Suppressor macrophage treated with lipopolysaccharide for 4 hours (primary cell): ENCODE measurements at regions not wholly inside any gene's neighbourhood (a gene's known extent, or its start where the extent isn't known, plus 50 kb on each side); places are given as distances from the start of the nearest gene placed in this dataset.
"Not testable (repeated sequence)": the region's sequence is repeated elsewhere in the genome, so short reads cannot be mapped to it uniquely, and the experiment has no call there.

Experiments
- DNase-seq: peaks from one replicate; pipeline ENCODE4 v3.0.0-alpha.2; 2020

DNA sequence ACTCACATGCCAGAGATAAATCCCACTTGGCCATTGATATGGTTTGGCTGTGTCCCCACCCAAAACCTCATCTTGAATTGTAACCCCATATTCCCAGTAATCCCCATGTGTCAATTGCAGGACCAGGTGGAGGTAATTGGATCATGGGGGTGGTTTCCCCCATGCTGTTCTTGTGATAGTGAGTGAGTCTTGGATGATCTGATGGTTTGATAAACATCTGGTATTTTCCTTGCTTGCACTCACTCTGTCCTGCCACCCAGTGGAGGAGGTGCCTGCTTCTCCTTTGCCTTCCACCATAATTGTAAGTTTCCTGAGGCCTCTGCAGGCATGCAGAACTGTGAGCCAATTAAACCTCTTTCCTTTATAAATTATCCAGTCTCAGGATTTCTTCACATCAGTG, 50.4 kb upstream of the B3GAT2 start:
- not testable (repeated sequence) for DNase-seq

DNA sequence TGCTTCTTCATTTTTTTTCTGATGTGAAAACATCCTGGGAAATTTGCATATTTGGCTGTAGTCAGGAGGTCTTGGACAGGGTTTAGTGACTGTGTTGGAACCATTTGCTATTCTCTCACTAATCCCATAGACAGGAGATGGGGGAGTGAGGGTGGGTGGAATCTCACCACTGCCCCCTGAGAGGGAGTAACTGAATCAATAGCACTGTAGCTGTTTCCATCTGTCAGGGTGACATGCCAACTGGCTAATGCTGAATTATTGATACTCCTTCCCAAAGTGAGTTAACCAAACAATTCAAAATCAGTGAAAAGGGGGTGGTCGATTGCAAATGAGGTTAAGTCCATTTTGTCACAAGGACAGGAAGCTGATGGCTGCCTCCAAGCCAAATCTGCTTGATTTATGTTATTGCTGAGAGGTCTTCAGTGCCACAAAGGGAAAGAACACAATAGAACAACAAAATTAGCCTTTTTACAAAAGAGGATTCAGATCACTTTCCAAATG, 55.1 kb upstream of the B3GAT2 start:
- DNase-seq = no peak

DNA sequence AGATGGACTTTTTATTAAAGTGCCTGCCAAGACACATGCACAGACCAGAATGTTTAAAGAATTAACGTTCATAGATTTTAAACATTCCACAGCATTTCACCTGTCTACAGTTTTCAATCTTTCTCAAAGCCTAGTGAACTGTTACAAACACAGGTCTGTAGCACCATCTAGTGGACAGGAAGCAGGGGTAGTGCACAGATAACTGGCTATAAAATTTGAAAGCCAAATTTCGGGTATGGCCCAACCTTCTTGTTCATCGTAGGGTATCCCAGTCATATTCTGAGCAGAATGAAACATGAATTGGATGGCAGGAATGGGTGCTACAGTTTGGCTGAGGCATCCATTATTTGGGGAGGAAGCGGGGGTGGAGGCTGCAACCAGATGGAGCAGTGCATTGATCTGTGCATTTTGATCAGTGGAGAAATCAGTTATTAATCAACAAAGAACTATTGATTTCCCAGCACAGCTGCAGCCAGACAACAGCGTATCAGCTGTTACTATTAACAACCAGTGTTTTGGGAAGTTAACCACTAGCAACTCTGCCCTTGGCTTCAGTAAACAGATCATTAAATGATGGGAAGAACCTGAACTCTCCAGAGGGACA, 56.1 kb upstream of the B3GAT2 start:
- DNase-seq = peak; percentile 69

DNA sequence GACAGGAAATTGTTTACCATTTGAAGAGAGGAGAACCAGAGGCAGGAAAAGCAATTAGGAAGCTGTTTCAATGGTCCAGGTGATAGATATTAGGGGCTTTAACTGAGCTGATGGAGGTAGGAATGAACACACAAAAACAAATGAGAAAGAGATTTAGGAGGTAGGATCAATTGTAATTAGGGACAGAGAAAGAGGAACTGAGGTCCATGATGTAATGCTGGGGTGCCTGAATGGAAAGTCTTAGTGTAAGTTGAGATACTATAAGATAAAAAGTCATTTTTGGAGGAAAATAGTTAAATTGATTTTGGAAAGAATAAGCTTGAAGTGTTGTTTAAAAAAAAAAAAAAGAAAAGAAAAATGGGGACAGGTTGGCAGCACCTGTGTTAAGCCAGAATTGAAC, 58.5 kb upstream of the B3GAT2 start:
- DNase-seq = peak; percentile 24

DNA sequence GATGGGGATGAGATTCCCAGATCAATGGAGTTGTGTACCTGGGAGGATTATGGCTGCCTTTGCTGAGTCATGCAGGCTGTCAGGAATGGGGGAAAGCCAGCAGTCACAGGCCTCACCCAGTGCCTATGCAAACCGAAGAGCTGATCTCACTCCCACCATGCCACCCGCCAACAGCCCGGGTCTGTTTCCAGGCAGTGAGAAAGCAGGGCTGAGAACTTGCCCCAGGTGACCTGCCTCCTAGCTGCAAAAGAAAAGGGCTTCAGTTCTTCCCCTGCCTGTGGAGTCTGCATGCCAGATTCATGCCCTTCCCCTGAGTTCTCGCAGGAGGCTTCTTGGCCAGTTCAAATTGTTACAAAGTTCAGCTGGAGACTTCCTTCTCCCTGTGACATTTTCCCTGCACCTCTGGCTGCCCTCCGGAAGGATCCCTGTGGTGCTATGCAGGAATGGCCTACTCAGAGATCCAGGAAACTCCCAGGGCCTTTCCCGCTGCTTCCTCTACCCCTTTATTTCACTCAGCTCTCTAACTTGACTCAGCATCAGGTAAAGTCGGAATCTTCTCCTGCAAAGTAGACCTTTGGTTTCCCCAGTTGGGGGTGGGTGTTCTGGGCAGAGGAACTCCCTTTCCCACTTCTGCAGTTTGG, 71.5 kb upstream of the B3GAT2 start:
- no peak for DNase-seq

DNA sequence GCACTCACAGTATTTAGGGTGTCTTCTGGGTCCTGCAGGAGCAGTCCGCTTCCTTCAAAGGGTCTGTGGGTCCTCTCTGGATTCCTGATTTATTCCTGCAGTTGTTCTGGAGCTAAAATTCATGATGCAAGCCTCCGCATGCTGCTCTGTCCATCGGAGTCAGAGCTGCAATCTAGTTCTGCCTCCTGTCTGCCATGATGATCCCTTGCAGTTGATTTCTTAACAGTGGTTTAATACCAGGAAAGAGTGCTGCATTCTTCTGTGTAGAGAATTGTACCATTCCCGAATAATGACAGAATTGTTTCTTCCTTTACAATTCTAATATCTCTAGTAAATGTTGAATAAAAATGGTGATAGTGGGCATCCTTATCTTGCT, 72.0 kb upstream of the B3GAT2 start:
- DNase-seq = no peak

DNA sequence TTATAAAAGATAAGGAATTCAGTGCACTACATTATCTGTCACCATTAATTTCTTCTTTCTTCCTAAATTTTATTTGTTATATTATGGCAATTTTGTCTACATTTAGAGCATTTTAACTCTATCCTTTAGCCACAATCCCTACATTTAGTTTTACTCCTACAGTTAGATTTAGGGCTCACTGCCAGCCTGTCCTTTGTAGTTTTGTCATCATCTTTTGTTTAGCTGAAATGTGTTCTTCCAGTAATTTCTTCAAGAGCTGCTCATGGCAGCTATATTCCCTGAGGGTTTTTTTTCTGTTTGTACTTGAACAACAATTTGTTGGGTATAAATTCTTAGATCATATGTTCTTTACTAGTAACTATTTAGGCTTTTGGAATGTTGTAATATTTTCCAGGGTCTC, 72.7 kb upstream of the B3GAT2 start:
- DNase-seq = no peak

DNA sequence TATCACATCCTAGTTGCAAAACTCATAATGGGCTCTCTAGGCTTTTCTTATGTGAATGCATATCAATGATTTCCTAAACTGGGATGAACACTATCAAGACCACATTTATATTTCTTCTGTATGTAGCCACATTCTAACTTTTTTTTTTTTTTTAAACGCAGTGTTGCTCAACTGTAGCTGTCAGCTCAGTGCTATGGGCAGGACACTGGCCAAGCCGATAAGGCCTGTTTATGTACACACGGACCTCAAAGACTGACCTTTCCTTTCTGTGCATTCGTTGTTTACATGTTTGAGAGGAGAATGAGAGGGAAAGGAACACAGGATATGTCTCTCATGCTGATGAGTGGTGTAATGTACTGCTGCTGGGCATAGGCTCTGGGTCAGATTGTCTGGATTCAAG, 75.1 kb upstream of the B3GAT2 start:
- DNase-seq = no peak

DNA sequence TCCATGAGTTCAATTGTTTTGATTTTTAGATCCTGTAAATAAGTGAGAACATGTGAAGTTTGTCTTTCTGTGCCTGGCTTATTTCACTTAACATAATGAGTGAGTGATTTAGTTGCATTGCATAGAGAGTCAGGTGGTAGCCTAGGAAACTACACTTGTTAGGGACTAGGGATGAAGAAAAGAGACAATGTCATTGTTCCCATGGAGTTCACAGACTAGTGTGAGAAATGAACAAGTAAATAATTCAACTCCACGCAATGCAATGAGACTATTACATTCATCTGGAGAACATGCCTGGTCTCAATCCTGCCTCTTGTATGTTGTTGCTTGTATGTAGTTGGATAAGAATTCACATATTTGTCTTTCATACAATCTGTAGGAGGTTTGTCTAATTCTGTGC, 76.3 kb upstream of the B3GAT2 start:
- DNase-seq = no peak

DNA sequence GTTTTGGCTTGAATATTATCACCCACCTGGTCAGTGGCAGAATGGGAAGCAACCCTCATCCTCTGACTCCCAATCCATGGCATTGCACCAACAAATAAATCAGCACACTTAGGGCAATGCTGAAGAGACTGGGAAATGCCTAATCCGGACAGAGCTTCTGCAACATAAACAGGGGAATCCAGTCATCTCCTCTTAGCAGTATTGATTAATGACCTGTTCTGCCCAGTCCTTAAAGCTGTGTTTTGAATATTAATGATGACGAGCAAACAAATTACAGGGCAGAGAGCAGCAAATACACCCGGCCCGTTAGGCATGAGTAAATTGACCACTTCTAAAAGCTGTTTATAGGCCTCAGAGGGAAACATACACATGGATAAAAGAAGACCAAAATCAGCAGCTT, 77.0 kb upstream of the B3GAT2 start:
- no peak for DNase-seq

DNA sequence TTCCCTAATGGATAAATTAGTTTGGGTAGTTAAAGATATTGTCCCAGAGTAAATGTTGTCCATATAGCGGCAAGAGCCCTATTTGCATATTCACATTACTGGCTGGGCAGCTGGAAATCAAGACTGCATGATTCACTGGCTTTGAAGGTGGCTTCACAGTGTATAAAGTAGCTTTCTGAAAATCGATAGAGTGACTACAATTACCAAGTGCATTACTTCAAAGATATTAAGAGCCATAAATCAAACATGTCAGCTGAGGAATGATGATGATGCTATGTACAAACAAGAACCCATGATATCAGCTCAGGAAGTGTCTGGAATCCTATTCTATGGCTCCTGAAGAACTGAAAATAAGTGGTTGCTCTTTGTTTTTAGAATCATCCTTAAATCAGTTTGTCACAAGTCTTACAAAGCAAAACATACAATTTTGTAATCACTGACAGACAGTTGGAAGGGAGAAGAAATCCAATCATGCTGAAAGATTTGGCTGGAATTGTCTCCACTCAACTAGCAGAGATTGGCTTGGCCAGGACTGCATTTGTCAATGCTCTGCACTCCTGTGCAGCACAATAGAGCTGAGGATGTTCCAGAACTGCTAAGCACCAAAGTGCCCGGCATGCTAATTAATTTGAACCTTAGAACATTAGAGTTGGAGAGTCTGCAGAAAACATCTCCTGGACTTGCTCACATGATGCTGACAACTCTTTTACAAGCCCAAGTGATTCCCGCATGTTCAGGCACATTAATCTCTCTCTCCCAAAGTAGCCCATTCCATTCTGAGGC, 77.9 kb upstream of the B3GAT2 start:
- DNase-seq = no peak

DNA sequence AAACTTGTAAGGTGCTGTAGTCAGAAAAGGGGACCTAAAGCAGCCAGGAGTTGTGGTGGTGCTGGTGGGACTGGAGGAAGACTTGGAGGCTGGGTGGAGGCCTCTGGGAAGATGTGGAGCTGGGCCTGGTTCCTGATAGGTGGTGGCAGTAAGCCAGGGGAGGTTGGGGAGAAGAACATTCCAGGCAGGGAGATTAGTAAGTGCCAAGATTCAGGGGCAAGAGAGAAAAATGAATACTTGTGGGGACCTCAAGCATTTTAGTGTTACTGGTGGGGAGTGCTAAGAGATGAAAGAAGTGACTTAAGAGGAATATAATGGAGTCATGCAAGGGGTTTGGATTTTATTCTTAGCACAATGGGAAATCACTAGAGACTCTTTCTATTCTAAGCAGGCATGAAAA, 79.0 kb upstream of the B3GAT2 start:
- DNase-seq = no peak

DNA sequence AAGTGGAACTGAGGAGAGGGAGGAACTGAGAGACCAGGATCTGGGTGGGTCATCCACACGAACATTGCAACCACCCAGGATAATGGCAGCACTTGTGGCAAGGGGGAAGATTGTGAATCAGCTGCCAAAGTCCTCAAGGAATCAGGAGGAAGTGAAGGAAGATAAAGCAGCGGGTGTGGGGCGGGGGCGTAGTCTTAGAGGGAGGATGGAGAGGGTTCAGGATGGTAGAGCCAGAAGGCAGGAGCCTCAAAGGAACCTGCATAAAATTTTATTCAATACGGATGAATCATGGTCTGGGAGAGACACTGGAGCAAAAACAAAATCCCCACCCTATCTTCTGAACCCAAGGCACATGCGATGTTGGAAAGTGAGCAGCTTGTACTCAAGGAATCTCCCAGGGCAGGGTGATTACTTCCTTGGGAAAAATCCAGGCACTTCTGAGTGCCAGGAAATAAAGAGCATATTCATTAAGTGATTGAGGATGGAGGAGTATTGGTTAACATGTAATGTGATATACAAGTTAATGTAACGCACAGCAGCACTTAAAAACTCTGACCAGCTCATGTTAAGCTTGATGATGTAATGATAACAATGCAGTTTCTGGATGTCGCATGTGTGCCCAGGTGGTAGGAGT, 82.0 kb upstream of the B3GAT2 start:
- no peak for DNase-seq

DNA sequence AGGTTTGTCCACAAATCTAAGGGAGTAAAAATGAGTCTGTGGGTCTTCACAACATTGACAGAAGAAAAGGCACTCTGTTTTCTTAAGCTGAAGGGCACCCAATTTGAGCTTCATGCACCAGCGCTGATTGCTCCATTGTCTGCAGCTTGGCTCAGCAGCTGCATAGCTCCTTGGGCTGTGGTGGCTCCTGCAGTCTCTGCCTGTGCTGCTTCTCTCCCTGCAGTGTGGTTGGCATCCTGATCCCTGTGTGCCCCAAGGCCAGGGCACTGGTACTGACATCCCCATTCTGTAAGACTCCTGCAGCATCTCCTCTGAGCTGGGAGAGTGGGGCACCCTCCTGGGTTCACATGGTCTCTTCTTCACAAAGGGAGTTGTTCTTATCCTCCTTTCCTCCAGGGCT, 83.2 kb upstream of the B3GAT2 start:
- no peak for DNase-seq

DNA sequence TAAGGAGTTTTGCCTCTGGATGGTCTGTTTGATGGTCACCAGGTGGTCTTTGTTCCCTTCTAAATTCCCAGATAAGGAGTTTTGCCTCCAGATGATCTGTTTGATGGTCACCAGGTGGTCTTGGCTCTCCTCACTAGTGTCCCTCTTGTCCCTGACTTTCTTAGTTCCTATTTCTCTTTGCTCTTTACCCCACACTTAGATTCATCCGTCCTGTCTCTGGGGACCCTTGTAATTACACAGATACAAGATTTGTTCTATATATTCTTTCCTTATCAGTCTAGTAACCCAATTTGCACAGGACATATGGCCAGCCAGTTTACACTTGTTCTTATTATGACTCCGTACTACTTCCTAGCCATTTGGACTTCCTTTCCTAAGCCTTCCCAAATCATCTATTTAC, 84.0 kb upstream of the B3GAT2 start:
- DNase-seq = no peak

DNA sequence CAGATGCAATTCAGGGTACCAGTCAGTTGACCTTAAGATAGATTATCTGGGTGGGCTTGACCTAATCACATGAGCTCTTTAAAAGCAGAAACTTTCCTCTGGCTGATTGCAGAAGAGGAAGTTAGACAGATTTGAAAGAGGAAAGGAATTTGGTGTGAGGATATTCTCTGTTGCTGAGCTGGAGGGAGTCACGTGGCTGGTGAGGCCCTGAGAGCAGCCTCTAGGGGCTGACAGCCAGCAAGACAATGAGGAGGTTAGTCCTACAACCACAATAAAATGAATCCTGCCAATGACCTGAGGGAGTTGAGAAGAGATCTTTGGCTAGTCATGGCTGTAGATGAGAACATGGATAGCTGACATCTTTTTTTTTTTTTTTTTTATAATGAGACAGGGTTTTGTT, 87.0 kb upstream of the B3GAT2 start:
- DNase-seq = peak; percentile 20

DNA sequence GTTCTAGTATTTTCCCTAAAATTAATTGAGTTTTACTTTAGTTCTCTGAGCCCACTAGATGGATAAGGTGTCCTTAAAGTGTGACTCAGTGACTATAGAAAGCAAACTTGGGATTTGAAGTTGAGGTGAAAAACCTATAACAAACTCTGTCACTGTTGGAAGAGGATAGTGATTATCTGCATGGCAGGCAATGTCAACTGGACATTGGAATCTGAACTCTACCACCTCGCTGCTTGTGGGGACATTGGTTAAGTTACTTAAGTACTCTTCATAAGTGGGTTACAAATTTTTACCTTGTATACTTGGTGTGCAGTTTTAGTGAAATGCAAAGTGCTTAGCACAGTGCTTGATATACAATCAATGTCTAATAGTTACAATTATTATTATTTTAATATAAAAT, 87.9 kb upstream of the B3GAT2 start:
- no peak for DNase-seq

DNA sequence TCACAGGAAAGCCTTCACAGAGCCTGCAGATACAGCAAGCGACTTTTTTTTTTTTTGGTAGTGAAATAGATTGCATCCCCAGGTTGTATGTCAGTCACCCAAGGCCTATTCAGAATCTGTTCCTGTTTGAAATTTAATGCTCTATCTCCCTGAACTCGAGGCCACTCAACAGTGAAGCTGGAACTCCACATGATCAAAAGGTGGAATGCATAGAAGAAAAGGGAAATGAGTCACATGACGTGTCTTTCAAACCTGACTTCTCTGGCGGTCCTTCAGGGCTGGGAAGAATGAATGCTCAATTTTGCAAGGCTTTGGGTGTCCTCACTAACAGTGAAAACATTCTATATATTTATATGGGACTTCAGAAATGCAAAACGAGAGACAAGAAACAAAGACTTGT, 88.4 kb upstream of the B3GAT2 start:
- DNase-seq = no peak

DNA sequence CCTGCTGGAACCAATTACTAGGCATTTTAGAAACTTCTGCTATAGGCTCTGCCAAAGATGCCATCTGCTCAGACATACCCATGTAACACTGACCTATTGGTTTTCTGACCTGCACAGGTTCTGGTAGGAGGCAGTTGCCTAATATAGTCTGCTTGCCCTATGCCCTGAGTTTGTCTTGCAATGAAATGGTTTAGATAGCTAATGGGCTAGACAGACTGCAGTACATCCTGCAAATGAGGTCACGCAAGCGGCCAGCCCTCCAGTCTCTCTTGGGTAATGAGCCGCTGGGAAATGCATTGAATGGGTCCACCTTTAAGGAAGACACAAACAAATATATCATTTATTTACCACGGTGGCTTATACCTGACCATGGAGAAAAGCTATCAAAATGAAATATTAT, 90.6 kb upstream of the B3GAT2 start:
- no peak for DNase-seq

DNA sequence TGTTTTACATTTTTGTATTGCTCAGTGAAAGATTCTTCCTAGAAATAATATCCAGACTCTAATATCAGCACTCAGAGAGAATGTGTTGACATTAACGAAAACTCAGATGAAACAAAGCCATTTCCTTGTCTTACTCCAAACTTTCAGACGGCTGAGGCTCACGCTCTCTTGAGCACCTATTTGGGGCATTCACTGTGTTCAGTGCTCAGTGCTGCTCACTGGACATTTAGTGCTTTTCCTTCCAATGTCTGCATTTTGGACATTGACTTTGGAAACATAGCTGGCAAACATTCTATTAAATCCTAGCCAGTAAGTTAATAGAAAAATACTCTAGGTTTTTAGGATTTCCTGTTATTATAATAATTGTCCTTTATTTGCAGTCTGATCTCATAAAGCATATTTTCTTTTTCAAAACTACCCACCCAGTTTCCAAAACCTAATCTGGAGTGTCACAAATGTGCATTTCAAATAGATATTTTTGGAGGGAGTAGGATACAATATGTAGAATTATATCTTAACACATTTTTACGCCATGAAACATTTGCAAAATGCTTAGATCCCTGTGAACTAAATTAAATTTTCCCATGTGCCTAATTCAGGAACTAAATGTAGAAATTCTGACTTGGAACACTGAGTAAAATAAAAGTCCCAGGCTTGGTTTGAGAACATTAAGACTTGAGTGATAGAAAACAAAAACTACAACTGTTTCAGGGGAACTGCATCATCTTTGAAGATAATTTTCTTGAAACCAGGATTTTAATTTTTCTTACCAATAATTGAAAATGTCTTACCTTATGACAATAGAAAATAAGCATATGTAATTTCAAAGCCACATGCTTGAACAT, 91.7 kb upstream of the B3GAT2 start:
- DNase-seq = no peak

DNA sequence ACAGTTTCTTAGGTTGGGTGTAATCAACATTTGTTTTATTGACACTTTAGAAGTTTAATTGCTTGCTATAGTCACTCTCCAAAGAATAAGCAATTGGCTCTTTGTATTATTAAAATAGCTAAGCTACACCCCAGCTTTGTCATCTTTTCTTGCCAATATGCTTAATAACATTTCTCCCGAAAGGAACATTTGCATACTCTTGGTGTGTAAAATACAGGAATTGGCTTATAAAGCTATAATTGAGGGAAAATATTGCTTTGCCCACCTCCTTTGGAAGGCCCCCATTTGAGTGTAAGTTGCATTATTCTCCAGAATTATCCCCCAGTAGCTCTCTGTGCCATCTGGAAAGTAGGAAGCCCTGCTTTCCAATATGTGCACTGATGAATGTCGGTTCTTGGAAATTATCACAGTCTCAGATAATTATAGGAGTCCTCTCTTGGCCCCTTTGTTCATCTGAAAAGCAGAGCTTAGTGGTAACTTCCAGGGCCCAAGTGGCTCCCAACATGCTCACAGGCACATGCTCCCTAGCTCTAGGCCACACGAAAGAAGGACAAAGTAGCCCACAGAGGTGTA, 92.4 kb upstream of the B3GAT2 start:
- DNase-seq = no peak

DNA sequence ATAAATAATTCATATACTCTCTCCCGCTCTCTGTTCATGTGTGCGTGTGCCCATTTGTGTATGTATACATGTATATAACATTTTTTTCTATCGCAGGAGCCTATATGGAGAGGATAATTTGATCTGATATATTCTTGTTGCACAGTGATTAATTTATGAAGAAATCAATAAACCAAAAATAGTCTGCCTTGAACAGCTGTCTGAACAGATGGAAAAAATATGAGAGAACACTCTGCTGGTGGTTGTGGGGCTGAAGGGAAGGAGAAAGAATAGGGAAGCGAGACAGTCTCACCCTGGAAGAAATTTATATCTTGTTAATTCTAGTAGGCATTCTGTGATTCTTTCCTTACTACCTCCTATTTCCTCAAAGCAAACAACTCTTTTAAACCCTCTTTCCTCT, 96.6 kb upstream of the B3GAT2 start:
- DNase-seq = no peak

DNA sequence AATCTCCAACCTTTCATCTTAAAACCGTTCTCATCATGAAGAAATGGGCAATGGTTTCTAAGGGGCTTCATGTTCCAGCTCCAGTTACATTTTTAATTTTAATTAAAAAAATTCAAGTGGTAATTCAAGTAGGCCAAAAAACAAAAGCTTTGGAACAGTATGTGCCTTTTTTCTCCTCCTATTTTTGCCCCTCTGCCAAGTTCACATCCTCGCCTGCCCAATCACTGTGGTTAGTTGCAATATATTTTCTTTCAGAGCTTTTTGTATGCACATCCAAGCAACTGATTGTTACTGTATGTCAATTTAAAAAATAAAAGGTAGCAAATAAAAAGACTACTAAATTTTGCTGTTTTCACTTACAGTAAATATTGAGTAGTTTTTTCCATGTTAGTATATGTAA, 99.8 kb upstream of the B3GAT2 start:
- no peak for DNase-seq
